ENCODE measurements at regions not wholly inside any gene's neighbourhood (a gene's known extent, or its start where the extent isn't known, plus 50 kb on each side); places are given as distances from the start of the nearest gene placed in this dataset.
"Not testable (repeated sequence)": the region's sequence is repeated elsewhere in the genome, so short reads cannot be mapped to it uniquely, and the experiment has no call there.

DNA sequence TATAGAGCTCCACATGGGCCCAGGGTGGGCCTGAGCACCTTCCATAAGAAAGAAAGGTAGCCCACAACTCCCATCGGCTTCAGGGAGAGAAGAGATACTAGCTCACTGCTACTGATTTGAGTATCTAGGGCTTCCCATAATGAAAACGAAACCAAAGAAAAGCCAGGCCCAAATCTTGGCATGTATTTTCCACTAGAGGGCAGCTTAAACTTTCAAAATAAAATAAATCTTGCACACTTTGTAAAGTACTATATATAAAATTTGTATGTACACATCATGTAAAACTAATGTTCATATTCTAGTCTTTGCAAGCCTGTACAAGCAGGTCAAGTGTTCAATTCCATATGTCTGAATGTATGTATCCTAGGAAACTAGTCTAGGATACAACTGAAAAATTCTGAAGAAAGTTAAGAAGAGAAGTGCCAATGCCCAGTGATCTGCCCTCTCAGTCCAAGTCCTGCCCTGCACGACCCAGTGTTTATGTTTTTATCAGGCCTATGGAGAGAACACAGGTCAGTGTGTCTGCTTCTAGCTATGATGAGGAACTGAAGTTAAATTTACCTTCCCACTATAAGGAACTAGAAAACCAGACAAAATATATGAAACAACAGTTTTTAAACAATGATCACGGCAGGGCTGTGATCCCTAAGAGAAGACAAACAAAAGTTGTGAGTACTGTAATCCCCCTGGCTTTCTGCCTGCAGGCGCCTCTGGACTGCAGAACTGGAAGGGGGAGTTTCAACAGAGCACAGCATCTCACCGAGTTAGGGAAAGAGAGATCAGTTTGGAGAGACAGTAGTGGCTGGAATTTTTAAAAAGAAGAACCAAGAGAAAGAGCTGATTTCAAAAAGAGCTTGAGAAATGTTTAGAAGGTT is 475.7 kb downstream of the UQCRFS1 start:
- DNase-seq (ENCODE audit: low spot score) = no peak

DNA sequence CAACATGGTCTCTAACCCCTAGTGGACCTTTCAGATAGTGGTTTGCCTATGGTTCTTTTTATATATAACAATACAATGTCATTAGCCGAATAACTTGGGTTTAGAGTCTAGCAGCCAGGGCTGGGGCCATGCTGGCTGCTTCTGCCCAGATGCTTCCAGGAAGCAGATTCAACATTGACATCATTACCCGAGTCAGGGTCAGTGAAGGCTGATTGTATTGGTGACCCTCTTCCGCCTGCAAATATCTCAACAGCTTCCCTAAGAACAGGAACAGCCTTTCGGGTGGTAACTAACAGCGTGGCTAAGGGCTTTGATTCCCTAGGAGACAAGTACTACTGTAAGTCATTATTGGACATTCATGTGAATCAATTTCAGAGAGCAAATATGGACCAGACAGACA is 476.4 kb downstream of the UQCRFS1 start:
- DNase-seq (ENCODE audit: low spot score) = no peak

DNA sequence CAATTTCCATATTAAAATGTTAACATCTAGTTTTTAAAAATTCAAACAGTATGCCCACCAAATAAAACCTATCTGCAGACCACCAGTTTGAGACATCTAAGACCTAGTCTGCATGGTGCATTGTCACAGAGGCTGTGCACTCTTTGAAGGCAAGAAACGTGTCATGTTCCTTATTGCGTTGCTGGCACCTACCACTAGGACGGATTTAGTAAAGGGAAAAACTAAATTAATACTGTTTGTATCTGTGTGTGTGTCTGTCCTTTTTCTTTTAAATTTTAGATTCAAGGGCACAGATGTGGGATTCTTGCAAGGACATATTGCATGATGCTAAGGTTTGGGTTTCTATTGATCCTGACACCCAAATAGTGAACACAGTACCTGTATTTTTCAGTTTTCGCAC is 481.4 kb downstream of the UQCRFS1 start:
- no peak for DNase-seq (ENCODE audit: low spot score)

DNA sequence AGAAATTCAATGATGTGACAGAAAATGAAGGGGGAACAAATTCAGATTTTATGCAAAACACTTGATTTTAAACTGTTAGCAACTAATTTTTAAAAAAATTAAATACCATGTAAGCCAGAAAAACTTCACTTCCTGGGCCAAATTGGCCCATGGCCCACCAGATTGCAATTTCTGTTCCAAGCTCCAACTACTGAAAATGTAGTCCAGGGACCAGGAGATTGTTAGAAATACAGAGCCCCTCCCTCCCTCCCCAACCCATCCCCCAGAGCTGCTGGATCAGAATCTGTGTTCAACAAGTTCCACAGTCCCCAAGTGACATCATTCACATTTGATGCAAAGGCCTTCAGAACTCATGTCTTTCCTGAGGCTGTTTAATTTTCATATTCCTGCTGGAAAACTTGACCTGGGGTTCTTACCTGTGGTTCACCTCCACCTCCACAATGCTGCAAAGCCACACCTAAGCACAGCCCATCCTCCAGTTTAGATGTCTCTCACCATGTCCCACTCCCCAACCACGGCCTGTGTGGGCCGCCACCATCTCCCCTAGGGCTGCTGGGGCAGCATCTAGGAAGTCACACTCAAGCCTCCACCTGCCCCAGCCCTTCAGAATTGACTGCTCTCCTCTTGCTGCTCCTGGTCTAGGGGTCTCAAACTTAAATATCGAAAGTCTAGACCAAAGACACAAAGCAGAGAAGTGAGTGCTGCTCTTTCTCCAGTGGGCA is 482.0 kb downstream of the UQCRFS1 start:
- no peak for DNase-seq (ENCODE audit: low spot score)

DNA sequence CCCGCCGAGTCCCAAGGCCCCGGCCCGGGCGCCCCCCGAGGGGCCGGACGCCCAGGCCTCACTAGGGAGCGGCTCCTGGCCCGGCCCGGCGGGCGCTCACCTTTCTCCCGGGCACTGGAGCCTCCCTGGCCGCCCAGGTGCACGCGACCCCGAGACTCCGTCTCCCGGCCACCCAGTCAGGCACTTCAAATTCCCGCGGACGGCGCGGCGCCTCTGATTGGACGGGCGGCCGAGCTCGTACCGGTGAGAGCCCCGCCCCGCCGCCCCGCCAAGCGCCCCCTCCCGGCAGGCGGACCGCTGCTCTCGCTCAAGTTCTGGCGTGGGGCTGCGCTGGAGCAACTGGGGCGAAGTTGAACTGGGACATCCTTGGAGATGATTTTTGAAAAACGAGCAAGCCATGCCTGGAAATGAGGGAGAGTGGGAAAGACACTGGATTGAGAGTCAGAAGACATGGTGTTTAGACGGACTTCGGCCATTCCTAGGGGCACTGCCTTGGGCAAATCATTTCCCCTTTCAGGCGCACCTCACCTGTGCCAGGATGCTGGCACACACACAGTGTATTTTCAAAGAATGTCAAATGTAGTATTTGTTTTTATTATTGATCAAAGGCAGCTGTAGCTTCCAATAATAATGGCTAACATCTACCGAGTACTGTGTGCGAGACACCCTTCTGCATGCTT is 485.3 kb downstream of the UQCRFS1 start:
- DNase-seq (ENCODE audit: low spot score) = no peak

DNA sequence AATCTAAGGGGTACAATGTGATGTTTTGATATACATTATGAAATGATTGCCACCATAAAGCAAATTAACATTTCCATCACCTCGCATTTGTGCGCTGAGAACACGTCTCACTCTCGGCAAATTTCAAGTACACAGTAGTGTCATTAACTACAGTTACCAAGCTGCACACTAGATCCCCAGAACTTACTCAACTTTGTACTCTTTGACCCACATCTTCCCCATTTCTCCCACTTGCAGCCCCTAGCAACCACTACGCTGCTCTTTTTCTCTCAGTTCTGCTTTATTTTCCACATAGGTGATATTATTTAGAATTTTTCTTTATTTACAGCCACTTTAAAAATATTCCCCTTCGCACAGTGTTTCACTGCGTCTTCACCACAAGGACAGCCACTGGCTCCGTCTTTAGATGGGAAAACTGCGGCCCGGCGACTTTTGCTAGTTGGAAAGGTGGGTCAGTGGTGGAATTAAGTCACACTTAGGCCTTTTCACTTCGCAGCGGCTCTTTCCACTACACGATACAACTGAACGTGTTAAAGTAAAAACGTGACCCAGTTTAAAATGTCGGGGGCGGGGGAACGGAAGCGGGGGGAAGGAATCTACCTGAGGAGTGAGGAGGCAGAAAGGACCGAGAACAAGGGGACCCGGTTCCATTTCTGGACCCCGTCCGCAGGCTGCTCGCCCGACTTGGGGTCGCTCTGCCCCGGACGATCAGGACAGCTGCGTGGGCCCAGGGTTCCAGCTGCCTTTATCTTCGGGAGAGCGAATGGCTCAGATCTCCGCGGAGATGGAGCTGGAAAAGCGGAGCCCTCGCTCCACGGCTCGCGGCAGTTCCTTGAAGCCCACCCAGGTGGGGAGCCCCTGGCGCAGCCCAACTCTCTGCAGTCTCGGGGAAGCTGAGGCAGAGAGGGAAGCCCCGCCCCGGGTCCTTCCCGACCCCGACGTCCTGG is 486.1 kb downstream of the UQCRFS1 start:
- no peak for DNase-seq (ENCODE audit: low spot score)

DNA sequence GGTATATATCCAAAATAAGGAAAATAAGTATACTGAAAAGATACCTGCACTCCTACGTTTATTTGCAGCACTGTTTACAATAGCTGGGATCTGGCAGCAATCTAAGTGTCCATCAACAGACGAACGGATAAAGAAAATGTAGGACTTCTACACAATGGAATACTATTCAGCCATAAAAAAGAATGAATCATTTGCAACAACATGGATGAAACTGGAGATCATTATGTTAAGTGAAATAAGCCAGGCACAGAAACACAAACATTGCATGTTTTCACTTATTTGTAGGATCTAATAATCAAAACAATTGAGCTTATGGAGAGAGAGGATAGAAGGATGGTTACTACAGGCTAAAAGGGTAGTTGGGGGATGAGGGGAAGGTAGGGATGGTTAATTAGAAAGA is 494.0 kb downstream of the UQCRFS1 start:
- DNase-seq (ENCODE audit: low spot score) = no peak

DNA sequence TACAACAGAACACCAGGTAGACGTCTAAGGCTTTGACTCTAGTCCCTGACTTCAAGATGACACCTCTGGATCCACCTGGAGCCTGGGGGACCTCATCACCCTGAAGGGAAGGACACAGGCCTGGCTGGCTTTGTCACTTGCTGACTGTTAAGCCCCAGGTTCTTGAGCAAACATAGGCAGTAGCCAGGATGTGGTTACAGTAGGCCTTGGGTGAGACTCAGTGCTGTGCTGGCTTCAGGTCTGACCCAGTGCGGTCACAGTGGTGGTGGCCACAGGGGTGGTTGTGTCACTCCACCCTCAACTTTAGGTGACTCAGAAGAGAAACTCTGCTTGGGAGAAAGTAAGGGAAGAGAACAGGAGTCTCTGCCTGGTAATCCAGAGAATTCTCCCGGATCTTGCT is 497.8 kb downstream of the UQCRFS1 start:
- no peak for DNase-seq (ENCODE audit: low spot score)

DNA sequence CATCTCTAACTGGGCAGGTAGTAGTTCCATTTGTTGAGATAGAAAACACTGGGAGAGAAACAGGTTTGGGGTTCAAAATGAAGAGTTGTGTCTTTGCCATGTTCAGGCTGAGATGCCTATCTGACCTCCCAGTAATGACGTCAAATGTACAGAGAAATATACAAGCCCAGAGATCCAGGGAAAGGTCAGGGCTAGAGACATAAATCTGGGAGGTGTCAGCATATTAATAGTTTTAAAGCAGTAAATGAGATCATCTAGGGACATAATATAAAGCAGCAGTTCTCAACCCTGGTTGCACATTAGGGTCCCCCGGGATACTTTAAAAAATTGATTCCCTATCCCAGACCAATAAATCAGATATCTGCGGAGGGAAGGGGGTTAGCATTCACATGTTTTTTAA is 501.5 kb downstream of the UQCRFS1 start:
- DNase-seq (ENCODE audit: low spot score) = no peak

DNA sequence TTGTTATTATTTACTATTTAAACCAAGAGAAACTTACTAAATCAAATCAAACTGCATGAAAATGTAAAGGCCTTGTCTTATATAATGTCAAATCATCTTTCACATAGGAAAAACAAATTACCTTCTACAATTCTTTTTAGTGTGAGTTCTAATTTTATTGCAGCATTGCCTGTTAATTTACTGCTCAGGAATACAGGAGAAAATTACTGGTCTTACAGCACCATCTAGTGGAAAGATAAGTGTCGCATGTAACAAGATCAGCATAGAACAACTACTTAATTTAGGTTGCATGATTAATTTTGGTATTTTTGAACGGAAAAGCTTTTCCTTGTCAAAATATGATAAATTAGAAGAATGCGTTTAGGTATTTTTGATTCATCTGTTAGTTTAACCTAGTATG is 502.7 kb downstream of the UQCRFS1 start:
- DNase-seq (ENCODE audit: low spot score) = peak; percentile 19

DNA sequence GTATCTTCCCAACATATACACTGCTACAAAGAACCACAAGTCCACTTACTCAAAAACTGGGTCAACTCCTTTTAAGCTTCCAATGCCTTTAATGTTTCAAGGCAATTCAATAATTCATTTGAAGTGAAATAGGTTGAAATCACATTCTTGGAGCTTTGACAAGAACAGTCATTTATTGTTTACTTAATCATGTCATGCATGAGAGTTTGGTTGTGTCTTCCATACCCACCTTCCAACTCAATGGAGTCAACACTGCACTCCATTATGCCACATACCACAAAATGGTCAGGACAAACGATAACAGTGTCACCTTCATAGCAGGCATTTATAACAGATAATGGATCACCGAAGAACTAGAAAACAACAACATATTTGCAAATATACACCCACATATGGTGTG is 506.3 kb downstream of the UQCRFS1 start:
- no peak for DNase-seq (ENCODE audit: low spot score)

DNA sequence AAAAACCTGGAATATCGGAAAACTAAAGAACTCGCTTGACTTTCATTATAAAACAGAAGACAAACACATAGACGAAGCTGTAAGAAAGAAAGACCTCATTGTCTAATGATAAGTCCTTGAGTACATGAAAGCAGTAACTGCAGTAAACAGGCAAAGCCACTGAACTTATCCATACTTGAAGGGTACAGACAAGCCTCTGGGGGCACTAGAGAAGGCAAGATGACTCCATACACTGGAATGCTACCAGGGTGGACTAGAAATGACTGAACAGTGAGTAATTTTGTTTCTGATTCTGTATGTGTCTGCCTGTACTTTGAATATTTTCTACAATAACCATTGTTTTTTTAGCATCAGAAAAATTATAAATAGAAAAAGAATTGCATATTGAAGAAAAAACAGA is 507.9 kb downstream of the UQCRFS1 start:
- DNase-seq (ENCODE audit: low spot score) = no peak

DNA sequence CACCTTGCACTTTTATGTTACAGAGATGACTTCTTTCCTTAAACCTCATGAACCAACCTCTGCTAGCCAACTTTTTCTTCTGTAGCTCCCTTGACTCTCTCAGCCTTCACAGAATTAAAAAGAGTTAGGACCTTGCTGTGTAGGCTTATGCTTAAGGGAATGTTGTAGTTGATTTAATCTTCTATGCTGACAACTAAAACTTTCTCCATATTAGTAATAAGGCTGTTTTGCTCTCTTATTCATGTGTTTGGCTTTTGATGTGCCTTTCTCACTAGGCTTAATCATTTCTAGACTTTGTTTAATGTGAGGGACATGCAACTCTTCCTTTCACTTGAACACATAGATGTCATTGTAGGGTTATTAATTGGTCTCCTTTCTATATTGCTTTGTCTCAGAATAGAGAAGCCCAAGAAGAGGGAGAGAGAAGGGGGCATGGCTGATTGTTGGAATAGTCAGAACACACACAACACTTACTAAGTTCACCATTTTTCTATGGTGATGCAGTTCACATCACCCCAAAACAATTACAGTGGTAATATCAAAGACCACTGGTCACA is 509.5 kb downstream of the UQCRFS1 start:
- DNase-seq (ENCODE audit: low spot score) = no peak

DNA sequence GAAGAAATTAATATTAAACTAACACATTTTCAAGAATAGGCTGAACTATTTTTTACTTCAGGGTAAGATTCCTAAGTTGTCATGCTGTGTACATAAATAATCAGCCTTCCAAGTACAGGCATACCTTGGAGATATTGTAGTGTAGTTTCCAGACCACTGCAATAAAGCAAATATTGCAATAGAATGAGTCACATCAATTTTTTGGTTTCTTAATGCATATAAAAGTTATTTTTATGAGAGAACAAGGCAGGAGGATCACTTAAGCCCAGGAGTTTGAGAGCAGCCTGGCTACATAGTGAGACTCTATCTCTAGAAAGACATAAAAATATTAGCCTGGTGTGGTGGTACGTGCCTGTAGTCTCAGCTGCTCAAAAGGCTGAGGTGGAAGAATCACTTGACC is 511.5 kb downstream of the UQCRFS1 start:
- DNase-seq (ENCODE audit: low spot score) = no peak

DNA sequence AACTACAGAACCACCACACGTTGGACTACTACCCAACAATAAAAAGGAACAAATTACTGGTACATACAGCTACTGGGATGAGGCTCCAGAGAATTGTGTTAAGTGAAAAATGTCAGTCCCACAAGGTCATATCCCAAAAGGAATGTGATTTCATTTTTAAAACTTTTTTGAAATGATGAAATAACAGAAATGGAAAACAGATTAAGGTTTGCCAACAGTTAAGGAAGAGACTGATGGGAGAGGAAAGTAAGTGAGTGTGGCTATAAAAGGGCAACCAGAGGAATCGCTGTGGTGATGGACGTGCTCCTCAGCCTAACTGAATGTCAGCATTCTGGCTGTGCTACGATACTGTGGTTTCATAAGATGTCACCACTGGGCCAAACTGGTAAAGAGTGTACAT is 512.8 kb downstream of the UQCRFS1 start:
- no peak for DNase-seq (ENCODE audit: low spot score)

DNA sequence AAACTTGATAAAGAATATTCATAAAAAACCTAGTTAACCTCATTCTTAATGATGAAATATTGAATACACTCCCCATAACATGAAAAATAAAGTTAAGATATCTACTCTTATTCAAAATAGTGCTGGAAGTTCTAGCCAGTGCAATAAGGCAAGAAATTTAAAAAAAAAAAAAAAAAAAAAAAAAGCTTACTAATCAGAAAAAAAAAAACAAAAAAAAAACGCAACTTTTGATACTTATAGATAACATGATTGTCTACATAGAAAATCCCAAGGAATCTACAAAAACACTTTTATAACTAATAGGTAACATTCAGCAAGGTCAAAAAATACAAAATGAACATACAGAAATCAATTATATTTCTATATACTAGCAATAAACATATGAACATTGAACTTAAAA is 515.6 kb downstream of the UQCRFS1 start:
- DNase-seq (ENCODE audit: low spot score) = no peak

DNA sequence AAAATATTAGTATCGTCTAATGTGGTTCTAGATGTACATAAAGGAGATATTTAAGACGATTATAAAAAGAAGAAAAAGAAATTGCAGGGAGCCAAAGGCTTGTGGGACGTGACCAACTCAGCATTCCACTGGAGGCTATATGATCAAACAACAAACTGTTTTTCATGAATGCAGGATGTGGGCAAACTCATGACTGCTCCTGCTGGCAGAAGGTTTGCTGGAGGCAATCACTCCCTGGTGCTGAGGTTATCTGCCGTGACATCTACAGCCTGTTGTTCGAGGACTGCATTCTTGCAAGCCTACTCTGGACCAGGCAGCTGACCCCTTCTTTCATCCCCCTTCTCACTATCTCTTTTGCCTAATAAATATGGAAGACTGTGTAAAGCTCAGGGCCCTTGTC is 518.1 kb downstream of the UQCRFS1 start:
- DNase-seq (ENCODE audit: low spot score) = no peak

DNA sequence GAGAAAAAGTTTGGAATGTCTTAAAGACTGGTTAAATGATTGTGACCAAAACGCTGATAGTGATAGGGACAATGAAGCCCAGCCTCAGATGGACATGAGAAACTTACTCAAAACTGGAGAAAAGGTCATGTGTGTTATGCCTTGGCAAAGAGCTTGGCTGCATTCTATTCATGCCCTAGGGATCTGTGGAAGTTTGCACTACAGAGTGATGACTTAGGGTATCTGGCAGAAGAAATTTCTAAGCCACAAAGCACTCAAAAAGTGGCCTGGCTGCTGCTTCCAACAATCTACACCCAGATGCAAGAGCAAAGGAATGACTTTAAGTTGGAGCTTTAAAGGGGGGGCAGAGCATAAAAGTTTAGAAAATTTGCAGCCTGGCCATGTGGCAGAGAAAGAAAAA is 521.3 kb downstream of the UQCRFS1 start:
- DNase-seq (ENCODE audit: low spot score) = no peak

DNA sequence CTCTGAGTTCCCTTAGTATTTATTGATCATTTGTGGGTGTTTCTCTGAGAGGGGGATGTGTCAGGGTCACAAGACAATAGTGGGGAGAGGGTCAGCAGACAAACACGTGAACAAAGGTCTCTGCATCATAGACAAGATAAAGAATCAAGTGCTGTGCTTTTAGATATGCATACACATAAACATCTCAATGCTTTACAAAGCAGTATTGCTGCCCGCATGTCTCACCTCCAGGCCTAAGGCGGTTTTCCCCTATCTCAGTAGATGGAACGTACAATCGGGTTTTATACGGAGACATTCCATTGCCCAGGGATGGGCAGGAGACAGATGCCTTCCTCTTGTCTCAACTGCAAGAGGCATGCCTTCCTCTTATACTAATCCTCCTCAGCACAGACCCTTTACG is 523.5 kb downstream of the UQCRFS1 start:
- DNase-seq (ENCODE audit: low spot score) = not testable (repeated sequence)

DNA sequence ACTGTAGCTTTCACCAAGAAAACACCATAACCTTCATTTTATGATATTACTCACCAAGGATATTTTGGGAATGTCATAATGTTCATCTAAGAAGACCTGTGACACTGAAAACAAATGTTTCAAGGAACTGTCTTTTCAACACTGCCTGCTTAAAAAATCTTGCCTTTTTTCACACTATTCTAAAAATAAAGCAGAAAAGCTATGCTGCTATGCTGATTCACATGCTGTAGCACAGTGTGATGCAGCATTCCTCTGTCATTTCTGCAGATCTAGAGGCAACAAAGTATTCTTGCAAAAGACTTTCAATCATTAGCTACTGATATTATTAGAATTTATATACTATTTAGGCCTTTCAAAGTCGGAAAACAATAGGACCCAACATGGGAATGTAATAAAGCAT is 525.7 kb downstream of the UQCRFS1 start:
- DNase-seq (ENCODE audit: low spot score) = no peak

DNA sequence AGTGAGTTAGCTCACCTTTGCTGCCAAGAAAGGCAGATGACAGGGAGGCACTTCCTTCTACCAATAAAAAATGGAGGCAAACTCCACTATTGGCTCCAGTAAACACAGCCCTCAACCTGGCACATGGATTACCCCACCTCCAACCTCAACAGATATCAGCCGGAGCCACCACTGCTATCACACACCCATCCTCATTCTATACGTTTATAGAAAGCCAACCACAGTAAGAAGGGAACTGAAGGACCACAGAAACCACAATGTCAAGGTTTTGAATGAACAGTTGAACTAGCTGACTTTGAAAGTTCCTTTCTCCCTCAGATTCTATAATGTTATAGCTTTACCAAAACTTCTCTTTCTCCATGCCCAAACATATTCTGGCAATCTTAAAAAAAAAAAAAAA is 526.2 kb downstream of the UQCRFS1 start:
- DNase-seq (ENCODE audit: low spot score) = no peak

DNA sequence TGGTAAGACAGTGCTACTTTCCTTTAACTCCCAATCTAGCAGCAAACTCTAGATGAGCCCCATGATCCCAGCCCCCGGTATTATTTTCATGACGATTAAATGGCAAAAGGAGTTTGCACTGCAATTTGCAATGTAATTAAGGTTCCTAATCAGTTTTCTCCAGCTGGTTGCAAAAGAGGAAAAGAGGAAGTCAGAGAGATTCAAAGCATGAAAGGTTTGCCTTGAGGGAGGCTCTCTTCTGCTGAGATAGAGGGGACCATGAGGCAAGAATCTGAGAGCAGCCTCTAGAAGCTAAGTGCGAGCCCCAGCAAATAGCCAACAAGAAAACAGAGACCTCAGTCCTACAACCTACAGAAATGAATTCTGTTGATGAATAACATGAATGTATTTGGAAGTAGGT is 527.1 kb downstream of the UQCRFS1 start:
- no peak for DNase-seq (ENCODE audit: low spot score)

All from hematopoietic multipotent progenitor cell treated with erythropoietin and hydrocortisone succinate and interleukin-3 and kit ligand, for 17 days (in vitro differentiated cells).